A673 (cell line): ENCODE measurements at regions not wholly inside any gene's neighbourhood (a gene's known extent, or its start where the extent isn't known, plus 50 kb on each side); places are given as distances from the start of the nearest gene placed in this dataset.

Experiments used
- BruUV-seq: library from RNA; stranded (reverse); fragments of 400-500 nt; replicated peaks from 2 replicates; lab custom pipeline; 2021; lab: Mats Ljungman, UMichigan
- CTCF ChIA-PET: fragments of 300-600 bp; sonication (Branson Sonifier 250); formaldehyde crosslinking; loops from one replicate; lab custom pipeline; 2022; ENCODE audit warnings: antibody characterized with exemption; lab: Charles Lee
- POLR2A ChIA-PET: fragments of 300-600 bp; sonication (Branson Sonifier 250); formaldehyde crosslinking; loops from one replicate; lab custom pipeline; 2022; ENCODE audit warnings: antibody characterized with exemption; ENCODE audit not compliant: low non-redundant PET; lab: Charles Lee
- DNase-seq: peaks from one replicate; pipeline ENCODE4 v3.0.0-alpha.2; 2015; ENCODE audit warnings: low spot score
- H3K27ac ChIP-seq: fragments of 200-600 bp; sonication (generic); 2 replicates; pipeline ENCODE4 v1.5.1; 2016; ENCODE audit warnings: mixed run types, low read depth, mild to moderate bottlenecking, mixed read lengths, antibody characterized with exemption, low read length; ENCODE audit not compliant: poor library complexity, severe bottlenecking
- H3K27me3 ChIP-seq: fragments of 200-600 bp; sonication (generic); replicated peaks from 2 replicates; pipeline ENCODE4 v1.6.1; 2017; ENCODE audit warnings: mixed run types, low read depth, mild to moderate bottlenecking, mixed read lengths, antibody characterized with exemption, low read length; ENCODE audit not compliant: insufficient read depth, poor library complexity
- H3K36me3 ChIP-seq: fragments of 200-600 bp; sonication (generic); 2 replicates; pipeline ENCODE4 v1.6.1; 2016; ENCODE audit warnings: mixed run types, mild to moderate bottlenecking, mixed read lengths, antibody characterized with exemption, low read length; ENCODE audit not compliant: insufficient read depth, poor library complexity, severe bottlenecking
- H3K4me1 ChIP-seq: fragments of 200-600 bp; sonication (generic); 2 replicates; pipeline ENCODE4 v1.6.1; 2017; ENCODE audit warnings: mixed run types, mild to moderate bottlenecking, mixed read lengths, antibody characterized with exemption, low read length; ENCODE audit not compliant: insufficient read depth, poor library complexity, severe bottlenecking
- H3K4me3 ChIP-seq: fragments of 200-600 bp; sonication (generic); 2 replicates; pipeline ENCODE4 v1.5.1; 2016; ENCODE audit warnings: low read depth, mixed run types, mild to moderate bottlenecking, mixed read lengths, low read length; ENCODE audit not compliant: poor library complexity, severe bottlenecking
- H3K9me3 ChIP-seq: fragments of 200-600 bp; sonication (generic); 2 replicates; pipeline ENCODE4 v1.6.1; 2016; ENCODE audit warnings: mixed run types, low read depth, mild to moderate bottlenecking, mixed read lengths, antibody characterized with exemption, low read length; ENCODE audit not compliant: poor library complexity, severe bottlenecking
- CTCF ChIP-seq: fragments of 300-800, 200-600 bp; sonication (generic); conservative IDR thresholded peaks from 2 replicates; pipeline ENCODE4 v1.5.1; 2017; ENCODE audit warnings: low read depth, mild to moderate bottlenecking, antibody characterized with exemption, low read length, moderate library complexity, mixed read lengths
- EZH2 ChIP-seq: fragments of 200-600 bp; sonication (generic); IDR thresholded peaks from 2 replicates; pipeline ENCODE4 v1.6.1; 2017; ENCODE audit warnings: borderline replicate concordance, low read depth, mild to moderate bottlenecking, mixed read lengths, antibody characterized with exemption, low read length; ENCODE audit not compliant: poor library complexity, severe bottlenecking
- intact Hi-C: fragments of 100-400 bp; cut with micrococcal nuclease; formaldehyde crosslinking; loops from one replicate; pipeline ENCODE4 v1.10.0; 2022; ENCODE audit not compliant: unreplicated experiment

GRCh38 chr12:127636882-127637281 is 630.1 kb upstream of the TMEM132C start:
- no peak for DNase-seq
- no TSS peak for BruUV-seq
- POLR2A ChIA-PET = no interaction called here

GRCh38 chr12:127640181-127640886 is 626.6 kb upstream of the TMEM132C start:
- no TSS peak for BruUV-seq
- peaks cover 9% of the 10 kb centered on the region for H3K27me3 ChIP-seq
- H3K36me3 ChIP-seq = no peaks in the 10 kb centered on the region
- TF ChIP-seq EZH2 = no peak
- no peak for TF ChIP-seq CTCF
- no peaks in the 10 kb centered on the region for H3K9me3 ChIP-seq
- no peaks in the 10 kb centered on the region for H3K4me1 ChIP-seq
- DNase-seq = no peak
- H3K27ac ChIP-seq = no peak overlapping the region
- POLR2A ChIA-PET = no interaction called here
- no peak overlapping the region for H3K4me3 ChIP-seq
- CTCF ChIA-PET = no interaction called here
- intact Hi-C loops = no loop called here

More at GRCh38 chr12:127636882-127637281, 630.1 kb upstream of the TMEM132C start:
- H3K9me3 ChIP-seq = no peaks in the 10 kb centered on the region
- H3K4me3 ChIP-seq = no peak overlapping the region
- peaks cover 23% of the 10 kb centered on the region for H3K27me3 ChIP-seq
- H3K36me3 ChIP-seq = no peaks in the 10 kb centered on the region
- intact Hi-C loops = no loop called here
- TF ChIP-seq CTCF (no peak), EZH2 (no peak)
- no peak overlapping the region for H3K27ac ChIP-seq
- no peaks in the 10 kb centered on the region for H3K4me1 ChIP-seq
- CTCF ChIA-PET = no interaction called here

- ChIA-PET CTCF (no interaction called here), POLR2A (no interaction called here)
- no peak overlapping the region for H3K27ac ChIP-seq
- TF ChIP-seq EZH2 = no peak
- no peak for TF ChIP-seq CTCF
- H3K36me3 ChIP-seq = no peaks in the 10 kb centered on the region
- BruUV-seq = no TSS peak
- no peaks in the 10 kb centered on the region for H3K4me1 ChIP-seq
- no peak for DNase-seq
- no peak overlapping the region for H3K4me3 ChIP-seq
- no peaks in the 10 kb centered on the region for H3K9me3 ChIP-seq
- peaks cover 4% of the 10 kb centered on the region for H3K27me3 ChIP-seq
- intact Hi-C loops = no loop called here
Observed at GRCh38 chr12:127642208-127642607, 624.8 kb upstream of the TMEM132C start.
